Activated CD8-positive, alpha-beta memory T cell treated with anti-CD3 and anti-CD28 coated beads for 4 hours (primary cell): ENCODE measurements at regions not wholly inside any gene's neighbourhood (a gene's known extent, or its start where the extent isn't known, plus 50 kb on each side); places are given as distances from the start of the nearest gene placed in this dataset.
"Not testable (repeated sequence)": the region's sequence is repeated elsewhere in the genome, so short reads cannot be mapped to it uniquely, and the experiment has no call there.

Experiments used
- DNase-seq, 2 donors: peaks; one replicate each; pipeline ENCODE4 v3.0.0-alpha.2; 2020; ENCODE audit warnings: low read depth in 2 of 2

DNA sequence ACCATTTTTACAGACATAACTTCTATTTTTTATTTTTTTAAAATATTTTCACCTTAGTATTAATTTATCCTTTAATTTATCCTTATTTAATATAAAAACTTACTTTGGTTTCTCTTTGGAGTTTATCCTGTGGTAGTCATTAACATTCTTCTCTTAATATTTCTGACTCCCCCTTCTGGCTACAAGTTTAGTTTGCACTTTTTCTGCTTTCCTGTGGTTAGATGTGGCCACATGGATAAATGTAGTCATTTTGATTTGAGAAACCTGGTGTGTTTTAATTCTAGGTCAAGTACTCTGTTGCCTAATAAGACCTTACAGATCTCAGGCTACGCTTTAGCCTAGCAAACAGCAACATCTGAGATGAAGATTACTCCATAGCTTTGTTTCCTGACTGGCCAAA, 1187.5 kb downstream of the HACE1 start:
- no peak for DNase-seq

DNA sequence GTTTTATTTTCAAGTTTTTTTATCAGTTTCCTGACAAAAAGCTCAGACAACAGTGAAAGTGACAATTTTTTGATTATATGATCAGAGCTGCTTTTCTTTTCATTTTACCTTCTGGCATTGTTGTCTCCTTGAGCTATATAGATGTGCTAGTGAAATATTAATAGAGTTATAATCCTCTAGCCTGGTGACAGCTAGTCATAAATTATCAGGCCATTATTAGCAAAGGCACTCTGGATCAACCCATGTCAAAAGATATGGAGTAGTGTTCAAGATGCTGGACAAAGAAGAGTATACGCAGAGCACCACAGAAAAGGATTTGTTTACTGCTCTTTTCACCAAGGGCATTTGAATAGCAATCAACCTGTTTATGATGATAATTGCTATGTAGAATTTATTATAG, 1230.1 kb downstream of the HACE1 start:
- DNase-seq, result no peak

DNA sequence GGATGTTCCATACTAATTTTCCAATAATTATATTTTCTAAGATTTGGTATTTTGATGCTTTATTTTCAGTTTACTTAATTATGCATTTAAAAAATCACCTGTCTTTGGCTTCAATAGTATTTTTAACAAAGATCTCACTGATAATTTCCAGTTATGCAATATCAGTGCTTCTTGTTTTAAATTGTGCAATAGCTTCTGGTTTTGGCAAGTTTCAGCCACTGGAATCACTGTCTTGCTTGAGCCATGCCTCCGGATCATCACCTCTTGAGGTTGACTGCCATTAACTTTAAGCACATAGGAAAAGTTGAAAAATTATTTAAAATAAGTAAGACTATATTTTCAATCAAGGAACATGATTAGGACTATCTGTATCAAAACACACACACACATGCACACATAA, 1242.1 kb downstream of the HACE1 start:
- no peak for DNase-seq

DNA sequence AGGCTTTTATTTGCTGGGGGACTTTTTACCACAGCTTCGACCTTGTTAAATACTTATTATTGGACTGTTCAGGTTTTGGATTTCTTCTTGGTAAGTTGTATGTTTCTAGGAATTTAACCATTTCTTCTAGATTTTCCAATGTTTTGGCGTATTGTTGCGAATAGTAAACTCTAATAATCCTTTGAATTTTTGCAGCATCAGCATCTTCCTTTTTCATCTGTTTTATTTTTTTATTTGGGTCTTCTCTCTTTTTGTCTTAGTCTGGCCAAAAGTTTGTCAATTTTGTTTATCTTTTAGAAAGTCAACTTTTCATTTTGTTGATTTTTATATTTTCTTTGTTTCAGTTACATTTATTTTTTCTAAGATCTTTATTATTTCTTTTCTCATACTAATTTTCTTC, 1272.0 kb downstream of the HACE1 start:
- DNase-seq, result no peak

DNA sequence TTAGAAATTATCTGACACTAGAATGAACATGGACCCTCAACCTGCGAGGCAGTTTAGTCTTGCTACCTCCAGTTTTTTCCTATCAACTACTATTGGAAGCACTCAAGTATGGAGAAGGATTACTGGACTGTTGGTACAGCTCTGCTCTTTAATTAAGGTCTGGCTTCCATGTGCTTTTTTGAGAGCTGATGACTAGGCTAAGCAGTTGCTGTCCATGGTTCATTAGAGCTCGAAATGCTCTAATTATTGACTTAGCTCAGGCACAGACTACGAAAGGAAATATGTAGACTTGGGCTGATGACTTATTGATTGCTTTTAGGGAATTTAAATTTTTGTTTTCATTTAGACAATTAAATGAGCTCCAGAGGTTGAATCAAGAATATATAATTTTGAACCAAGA, 1281.6 kb downstream of the HACE1 start:
- no peak for DNase-seq

DNA sequence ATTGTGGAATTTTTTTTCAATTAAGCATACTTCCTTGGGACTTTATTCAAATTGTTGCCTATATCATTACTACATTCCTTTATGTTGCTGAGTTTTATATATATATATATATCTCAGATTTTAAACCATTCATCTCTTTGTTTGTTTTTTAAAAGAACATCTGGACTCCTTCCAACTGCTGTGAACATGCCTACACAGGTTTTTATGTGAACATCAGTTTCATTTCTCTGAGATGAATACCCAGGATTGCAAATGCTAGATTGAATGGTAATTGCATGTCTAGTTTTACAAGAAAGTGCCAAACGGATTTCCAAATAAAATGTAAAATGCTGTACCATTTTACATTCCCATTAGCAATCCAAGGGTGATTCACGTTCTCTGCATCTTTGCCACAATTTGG, 1289.3 kb downstream of the HACE1 start:
- no peak for DNase-seq

DNA sequence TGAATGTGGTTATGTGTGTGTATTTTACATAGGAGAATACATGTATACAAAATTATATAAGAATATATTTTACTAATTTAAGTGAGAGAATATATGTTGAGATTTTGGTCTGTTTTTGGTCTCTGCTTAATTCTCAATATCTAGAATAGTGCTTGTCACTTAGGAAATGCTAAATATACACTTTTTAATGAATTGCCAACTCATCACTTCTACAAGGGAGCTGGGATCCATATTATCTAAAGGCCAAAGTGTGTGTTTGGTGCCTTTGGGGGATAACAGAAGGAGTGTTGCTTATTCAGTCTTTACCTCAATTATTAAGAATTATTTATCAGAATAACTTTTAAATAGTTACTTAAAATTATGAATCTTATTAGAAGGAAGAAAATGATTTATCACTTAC, 1304.8 kb downstream of the HACE1 start:
- no peak for DNase-seq

DNA sequence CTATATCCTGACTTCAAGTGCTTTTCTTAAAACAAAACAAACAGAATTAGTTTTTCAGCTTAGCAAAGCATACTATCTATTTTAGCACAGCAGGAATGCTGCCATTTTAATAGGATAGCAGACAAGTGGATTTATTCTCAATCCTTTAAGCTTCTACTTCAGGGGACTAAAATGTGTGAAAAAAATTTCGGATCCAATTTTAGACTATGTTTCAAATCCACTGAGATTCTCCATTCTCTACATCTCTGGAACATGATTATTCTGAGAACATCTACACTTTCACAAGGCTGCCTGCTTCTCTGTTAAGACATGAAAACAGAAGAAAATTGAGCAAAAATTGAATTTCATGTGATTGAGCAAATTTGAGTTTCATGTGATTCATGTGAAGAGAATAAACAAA, 1321.3 kb downstream of the HACE1 start:
- DNase-seq, result no peak

DNA sequence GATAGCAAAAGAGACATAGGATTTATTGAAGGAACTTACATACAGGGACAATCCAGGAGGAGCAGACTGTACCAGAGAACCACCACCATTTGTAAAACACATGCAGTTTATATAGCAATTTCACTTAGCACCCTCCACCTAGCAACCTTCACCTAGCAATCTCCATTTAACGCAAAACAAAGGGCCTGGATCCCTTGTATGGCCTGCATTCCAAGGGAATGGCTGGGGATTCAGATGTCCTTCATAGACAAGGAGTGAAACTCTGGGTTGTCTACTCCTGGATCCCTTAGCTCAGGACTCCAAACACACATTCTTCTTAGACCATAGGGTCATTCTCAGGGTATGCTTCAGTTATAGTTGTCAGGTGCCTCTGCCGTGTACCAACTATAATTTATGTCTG, 1324.9 kb downstream of the HACE1 start:
- DNase-seq, result no peak

DNA sequence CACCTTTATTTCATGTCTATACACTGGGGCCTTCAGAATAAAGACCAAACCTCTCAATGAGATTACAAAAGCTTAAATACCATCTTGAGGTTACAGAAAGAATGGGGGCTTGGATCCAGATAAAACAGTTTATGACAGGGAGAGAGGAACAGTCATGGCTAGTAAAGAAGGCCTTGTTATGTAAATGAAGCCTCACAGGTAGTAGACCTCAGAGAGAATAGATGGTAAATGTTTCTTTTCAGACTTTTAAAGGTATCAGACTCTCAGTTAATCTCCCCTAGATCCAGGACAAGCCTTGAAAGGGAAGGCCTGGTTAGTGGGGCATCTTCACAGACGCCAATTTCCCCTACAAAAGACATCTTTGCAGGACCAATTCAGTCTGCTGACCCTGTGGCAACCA, 1325.6 kb downstream of the HACE1 start:
- DNase-seq, result no peak

DNA sequence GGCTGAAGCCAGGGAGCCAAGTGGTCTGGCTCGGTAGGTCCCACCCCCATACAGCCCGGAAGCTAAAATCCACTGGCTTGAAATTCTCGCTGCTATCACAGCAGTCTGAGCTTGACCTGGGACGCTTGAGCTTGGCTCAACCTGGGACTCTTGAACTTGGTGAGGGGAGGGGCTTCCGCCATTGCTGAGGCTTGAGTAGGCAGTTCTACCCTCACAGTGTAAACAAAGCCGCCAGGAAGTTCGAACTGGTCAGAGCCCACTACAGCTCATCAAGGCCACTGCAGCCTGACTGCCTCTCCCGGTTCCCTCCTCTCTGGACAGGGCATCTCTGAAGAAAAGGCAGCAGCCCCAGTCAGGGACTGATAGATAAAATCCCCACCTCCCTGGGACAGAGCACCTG, 1337.7 kb downstream of the HACE1 start:
- no peak for DNase-seq

DNA sequence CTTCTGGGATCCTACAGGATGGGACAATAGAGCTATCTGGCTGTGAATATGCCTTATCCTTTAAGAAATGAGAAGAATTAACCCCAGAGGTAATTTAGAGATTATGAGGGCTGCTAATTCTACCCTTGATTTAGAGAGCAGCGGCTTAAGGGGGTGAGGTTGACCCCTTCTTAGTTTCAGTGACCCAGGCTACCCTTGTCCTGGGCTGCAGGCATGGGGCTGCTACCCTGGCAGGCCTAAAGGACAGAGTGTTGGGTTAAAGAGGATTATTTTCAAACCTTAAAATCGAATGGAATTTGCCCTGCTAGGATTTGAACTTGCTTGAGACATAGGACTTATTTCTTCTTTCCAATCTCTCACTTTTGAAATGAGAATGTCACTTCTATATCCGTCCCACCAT, 1343.4 kb downstream of the HACE1 start:
- no peak for DNase-seq

DNA sequence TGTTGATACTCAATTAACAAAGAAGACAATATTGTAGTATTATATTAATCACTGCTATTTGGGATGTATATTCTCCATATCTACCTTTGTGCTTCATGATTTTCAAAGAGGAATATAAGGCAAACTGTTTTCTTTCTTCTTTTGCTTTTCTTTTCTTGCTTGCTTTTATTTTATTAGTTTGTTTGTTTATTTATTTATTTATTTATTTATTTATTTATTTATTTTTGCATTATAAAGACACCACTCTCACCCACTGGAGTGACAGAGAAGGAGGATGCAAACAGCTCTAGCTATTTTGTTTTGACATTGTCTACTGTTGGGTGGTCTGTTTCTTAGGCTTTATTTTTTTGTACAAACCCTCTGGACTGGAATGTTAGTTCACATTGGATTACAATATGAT, 1352.7 kb downstream of the HACE1 start:
- no peak for DNase-seq

DNA sequence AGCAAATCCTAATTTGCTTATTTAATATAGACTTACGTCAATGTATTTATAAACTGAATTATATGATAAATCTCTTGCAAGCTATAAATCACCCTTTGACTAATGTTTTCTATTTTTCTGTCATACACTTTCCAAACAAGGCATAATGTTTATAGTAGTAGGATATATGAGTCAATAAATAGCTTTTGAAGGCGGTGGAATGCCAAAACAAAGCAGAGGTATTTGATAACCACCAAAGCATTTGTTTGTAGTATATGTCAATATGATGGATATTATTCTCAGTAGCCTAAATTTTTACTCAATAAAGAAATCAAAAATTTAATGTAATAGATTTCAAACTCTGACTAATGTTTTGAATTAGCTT, 1354.6 kb downstream of the HACE1 start:
- DNase-seq, result no peak

DNA sequence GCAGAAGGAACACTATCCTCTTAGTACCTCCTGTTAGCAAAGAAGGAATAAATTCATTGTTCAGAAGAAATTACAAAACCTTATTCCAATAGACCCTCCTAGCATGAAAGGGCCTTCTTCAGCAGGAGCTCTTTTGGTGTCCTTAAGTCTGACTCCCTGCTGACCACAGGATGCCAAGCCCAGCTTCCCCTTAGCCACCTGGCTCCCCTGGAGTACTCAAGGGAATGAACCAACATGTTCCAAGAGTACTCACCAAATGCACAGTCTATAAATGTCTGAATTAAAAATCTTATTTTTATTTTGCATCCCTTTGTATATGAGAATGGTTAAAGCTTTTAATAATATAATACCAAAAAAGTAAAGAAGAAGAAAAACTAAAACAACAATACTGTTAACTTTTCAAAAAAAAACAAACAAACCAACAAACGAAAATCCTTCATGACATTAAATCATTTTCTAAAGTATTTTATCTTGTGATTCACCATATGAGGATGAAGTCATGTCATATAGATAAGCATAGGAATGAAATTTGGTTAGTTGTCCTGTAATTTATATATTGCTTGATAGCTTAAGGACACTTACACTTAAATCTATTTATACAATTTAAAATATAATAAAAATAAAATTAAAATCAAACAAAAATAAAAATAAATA, 1355.1 kb downstream of the HACE1 start:
- DNase-seq, result no peak

DNA sequence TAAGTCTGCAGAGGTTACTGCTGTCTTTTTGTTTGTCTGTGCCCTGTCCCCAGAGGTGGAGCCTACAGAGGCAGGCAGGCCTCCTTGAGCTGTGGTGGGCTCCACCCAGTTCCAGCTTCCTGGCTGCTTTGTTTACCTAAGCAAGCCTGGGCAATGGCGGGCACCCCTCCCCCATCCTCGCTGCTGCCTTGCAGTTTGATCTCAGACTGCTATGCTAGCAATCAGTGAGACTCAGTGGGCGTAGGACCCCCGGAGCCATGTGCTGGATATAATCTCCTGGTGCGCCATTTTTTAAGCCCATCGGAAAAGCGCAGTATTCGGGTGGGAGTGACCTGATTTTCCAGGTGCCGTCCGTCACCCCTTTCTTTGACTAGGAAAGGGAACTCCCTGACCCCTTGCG, 1363.1 kb downstream of the HACE1 start:
- not testable (repeated sequence) for DNase-seq

DNA sequence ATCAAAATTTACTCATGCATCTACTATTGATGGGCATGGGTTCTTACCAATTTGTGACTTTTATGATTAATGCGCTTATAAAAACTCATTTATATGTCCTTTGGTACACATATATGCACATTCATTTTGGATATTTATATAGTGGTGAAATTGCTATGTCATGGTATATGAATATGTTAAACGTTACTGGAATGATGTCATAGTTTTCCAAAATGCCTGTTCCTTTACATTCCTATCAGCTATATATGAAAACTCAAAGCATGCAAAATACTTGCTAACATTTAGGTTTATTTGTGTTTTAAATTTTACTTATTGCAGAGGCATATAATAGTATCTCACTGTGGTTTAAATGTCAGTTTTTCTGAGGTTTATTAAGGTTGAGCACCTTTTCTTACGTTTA, 1403.1 kb downstream of the HACE1 start:
- DNase-seq, result no peak

DNA sequence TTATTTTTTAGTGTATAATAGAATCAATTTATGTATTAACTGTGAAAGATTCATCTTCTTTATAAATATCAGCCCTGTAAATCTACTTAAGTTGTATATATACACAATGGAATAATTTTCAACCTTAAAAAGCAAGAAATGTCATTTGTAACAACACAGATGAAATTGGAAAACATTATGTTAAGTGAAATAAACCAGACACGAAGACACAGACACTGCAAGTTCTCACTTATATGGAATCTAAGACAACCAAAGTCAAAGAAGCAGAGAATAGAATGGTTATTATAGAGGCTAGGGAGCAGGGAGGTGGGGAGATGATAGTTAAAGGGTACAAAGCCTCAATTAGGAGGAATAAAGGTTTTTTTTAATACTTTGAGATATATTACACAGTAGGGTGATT, 1404.4 kb downstream of the HACE1 start:
- DNase-seq, result no peak

DNA sequence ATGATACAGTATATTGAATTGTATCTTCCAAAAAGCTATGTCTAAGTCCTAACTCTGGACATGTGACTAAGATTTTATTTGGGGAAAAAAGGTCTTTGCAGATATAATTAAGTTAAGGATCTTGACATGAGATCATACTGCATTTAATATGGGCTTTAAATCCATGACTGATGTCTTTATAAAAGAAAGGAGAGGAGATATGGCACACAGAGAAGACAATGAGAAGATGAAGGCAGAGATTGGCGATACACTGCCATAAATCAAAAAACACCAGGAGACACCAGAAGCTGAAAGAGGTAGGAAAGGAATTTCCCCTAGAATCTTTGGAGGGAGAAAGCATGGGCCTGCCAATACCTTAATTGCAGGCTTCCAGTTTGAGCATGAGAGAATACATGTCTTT, 1450.2 kb downstream of the HACE1 start:
- DNase-seq, result no peak

DNA sequence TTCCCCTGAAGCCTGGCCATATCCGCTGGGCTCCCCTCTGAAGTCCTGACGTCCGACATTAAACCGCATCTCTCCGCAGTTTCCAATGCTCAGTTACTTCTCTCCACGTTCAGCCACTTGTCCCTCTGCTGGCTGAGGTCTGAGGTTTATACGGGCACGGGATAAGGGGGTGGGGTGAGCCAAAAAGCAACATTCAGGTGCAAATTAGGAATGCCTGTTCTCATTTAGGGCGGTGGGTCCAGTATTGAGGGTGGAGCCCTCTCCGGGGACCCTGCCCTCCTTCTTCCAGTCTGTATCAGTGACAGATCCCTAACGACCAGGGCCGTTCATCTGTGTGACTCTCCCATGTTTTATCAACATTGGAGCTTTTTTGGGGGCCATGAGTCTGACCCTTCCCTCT, 1454.4 kb downstream of the HACE1 start:
- no peak for DNase-seq

DNA sequence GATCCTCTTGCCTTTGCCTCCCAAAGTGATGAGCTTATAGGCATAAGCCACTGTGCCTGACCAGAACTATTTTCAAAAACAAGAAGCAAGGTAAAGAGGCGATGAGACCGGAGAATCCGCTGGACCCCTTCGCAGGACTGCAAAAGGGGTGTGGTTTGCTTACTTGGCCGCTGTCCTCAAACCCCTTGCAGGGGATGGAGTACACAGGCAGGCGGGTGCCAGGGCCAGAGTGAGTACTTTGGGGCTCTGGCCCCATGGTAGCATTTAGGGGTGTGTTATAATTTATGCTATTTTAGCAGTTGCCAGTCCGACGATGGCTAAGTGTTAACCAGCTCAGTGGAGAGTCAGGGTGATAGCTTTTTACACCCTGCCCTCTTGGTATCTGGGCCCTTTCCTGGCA, 1454.9 kb downstream of the HACE1 start:
- no peak for DNase-seq

DNA sequence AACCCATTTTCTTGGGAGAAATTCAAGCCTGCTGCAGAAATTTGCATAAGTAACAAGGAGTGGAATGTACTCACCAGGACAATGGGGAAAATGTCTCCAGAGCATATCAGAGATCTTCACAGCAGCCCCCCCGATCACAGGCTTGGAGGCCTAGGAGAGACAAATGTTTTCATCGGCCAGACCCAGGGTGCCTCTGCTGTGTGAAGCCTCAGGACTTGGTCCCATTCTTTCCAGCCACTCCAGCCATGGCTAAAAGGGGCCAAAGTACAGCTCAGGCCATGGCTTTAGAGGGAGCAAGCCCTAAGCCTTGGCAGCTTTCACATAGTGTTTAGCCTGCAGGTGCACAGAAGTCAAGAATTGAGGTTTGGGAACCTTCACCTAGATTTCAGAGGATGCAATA, 1463.0 kb downstream of the HACE1 start:
- no peak for DNase-seq

DNA sequence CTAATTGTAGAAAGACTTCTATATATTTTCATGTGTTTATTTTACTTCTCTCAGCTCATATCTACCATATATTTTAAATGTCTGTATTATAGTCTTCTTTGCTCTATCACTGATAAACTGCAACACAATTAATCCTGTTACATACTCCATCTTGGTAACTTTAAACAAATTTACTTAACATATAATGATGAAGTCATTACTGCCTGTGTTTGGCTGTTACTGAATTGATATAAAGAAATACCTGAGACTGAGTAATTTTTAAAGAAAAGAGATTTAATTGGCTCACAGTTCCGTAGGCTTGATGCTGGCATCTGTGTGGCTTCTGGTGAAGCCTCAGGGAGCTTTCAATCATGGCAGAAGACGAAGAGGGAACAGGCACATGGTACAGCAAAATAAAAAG, 1480.4 kb downstream of the HACE1 start:
- DNase-seq, result no peak

DNA sequence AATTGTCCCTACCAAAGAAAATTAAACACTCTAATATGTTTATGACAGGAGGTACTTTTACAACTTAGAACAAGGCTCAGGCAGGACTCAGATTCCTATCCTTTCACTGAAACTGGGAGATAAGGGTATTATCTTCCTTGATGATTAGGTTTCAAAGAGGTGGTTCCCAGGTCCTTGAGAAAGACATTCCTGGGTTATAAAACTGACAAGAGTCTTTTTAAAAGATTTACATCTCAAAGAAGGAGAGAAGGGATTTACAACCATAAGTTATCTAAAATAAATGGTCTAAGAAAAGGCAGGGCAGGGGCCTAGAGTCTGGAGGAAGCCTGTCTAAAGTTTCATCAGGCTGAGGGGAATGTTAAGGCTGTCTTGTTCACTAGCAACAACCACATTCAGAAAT, 1492.5 kb downstream of the HACE1 start:
- no peak for DNase-seq

DNA sequence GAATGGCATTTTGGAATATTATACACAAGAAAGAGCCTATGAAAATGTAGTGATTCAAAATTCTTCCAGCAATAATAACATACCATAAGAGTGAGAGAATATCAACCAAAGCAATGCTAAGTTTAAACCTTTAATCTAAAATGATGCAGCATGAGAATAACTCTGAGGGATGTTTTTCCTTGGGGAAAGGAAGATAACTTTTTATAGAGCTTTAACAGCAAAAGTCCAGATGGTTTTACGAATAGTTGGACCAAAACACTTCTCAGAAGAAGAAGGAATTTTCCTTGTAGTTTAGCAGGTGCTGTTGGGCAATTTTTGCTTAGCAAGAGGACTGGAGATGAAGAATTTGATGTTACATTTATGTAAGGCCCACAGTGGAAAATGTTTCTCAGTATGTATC, 1503.2 kb downstream of the HACE1 start:
- DNase-seq, result no peak
